ENCODE measurements at regions not wholly inside any gene's neighbourhood (a gene's known extent, or its start where the extent isn't known, plus 50 kb on each side); places are given as distances from the start of the nearest gene placed in this dataset.

- Histone ChIP-seq H3K27me3 (no peaks in the 10 kb centered on the region), H3K4me1 (no peaks in the 10 kb centered on the region), H3K4me3 (no peak overlapping the region), H3K9me3 (no peaks in the 10 kb centered on the region), H3K36me3 (no peaks in the 10 kb centered on the region), H3K27ac (no peak overlapping the region)
- no peak for TF ChIP-seq CTCF (IDR thresholded peaks at IDR 0.05)
- DNase-seq: peak in 1 of 2 donors; percentile 16
- intact Hi-C loops (cut with DNase I; ENCODE audit: low total_unique reads): no loop called here
Observed at GRCh38 chr13:112229992-112230872, 145.9 kb upstream of the SPACA7 start.

- H3K9me3 ChIP-seq: no peaks in the 10 kb centered on the region
- H3K4me3 ChIP-seq: no peak overlapping the region
- no peak for TF ChIP-seq CTCF (IDR thresholded peaks at IDR 0.05)
- intact Hi-C loops (cut with DNase I; ENCODE audit: low total_unique reads): no loop called here
- no peaks in the 10 kb centered on the region for H3K36me3 ChIP-seq
- DNase-seq: peak in 1 of 2 donors; percentile 40
- no peaks in the 10 kb centered on the region for H3K4me1 ChIP-seq
- H3K27ac ChIP-seq: no peak overlapping the region
- no peaks in the 10 kb centered on the region for H3K27me3 ChIP-seq
Observed at GRCh38 chr13:112231451-112232083, 144.6 kb upstream of the SPACA7 start.

GRCh38 chr13:112233256-112233655 is 142.9 kb upstream of the SPACA7 start:
- Histone ChIP-seq H3K27ac (no peak overlapping the region), H3K36me3 (no peaks in the 10 kb centered on the region), H3K9me3 (peaks cover 0 to 2% (median 0%) of the 10 kb centered on the region in 3 donors), H3K4me3 (no peak overlapping the region), H3K27me3 (no peaks in the 10 kb centered on the region), H3K4me1 (no peaks in the 10 kb centered on the region)
- peak in 1 of 2 donors; percentile 43 for DNase-seq
- intact Hi-C loops (cut with DNase I; ENCODE audit: low total_unique reads): no loop called here
- no peak for TF ChIP-seq CTCF (IDR thresholded peaks at IDR 0.05)

GRCh38 chr13:112233716-112234115 is 142.4 kb upstream of the SPACA7 start:
- Histone ChIP-seq H3K4me3 (no peak overlapping the region), H3K27me3 (no peaks in the 10 kb centered on the region), H3K9me3 (peaks cover 0 to 7% (median 2%) of the 10 kb centered on the region in 3 donors), H3K4me1 (no peaks in the 10 kb centered on the region), H3K36me3 (no peaks in the 10 kb centered on the region), H3K27ac (no peak overlapping the region)
- intact Hi-C loops (cut with DNase I; ENCODE audit: low total_unique reads): no loop called here
- peak in 1 of 2 donors; percentile 11 for DNase-seq
- TF ChIP-seq CTCF (IDR thresholded peaks at IDR 0.05): no peak

- H3K27ac ChIP-seq: no peak overlapping the region
- DNase-seq: peak in 1 of 2 donors; percentile 54
- intact Hi-C loops (cut with DNase I; ENCODE audit: low total_unique reads): no loop called here
- no peak overlapping the region for H3K4me3 ChIP-seq
- H3K36me3 ChIP-seq: no peaks in the 10 kb centered on the region
- peaks cover 0 to 8% (median 2%) of the 10 kb centered on the region in 3 donors for H3K9me3 ChIP-seq
- no peaks in the 10 kb centered on the region for H3K4me1 ChIP-seq
- no peak for TF ChIP-seq CTCF (IDR thresholded peaks at IDR 0.05)
- no peaks in the 10 kb centered on the region for H3K27me3 ChIP-seq
Observed at GRCh38 chr13:112234131-112234875, 141.9 kb upstream of the SPACA7 start.

Measured in tibial artery (tissue), 4 donors.